ENCODE measurements at regions not wholly inside any gene's neighbourhood (a gene's known extent, or its start where the extent isn't known, plus 50 kb on each side); places are given as distances from the start of the nearest gene placed in this dataset.

- TF ChIP-seq CTCF (IDR thresholded peaks at IDR 0.05; ENCODE audit: borderline replicate concordance, extremely low read depth, low read length, poor library complexity, severe bottlenecking) (no peak), EZH2 (IDR thresholded peaks at IDR 0.05; ENCODE audit: borderline replicate concordance, low read depth, low read length, severe bottlenecking) (no peak)
Measured at GRCh38 chr10:4150676-4151075, 365.7 kb upstream of the KLF6 start.

All from DND-41 (cell line).